ENCODE measurements at regions not wholly inside any gene's neighbourhood (a gene's known extent, or its start where the extent isn't known, plus 50 kb on each side); places are given as distances from the start of the nearest gene placed in this dataset.

- no peaks in the 10 kb centered on the region for H3K79me2 ChIP-seq (replicated peaks; ENCODE audit: insufficient read depth)
- Mint-ChIP-seq H3K36me3 (ENCODE audit: low read depth) (no peaks in the 10 kb centered on the region), H3K27me3 (ENCODE audit: insufficient read depth, low read depth, poor library complexity) (peaks cover 3% of the 10 kb centered on the region), H3K4me3 (no peak overlapping the region), H3K4me1 (peaks cover 5% of the 10 kb centered on the region; the same call in 1 of the 3 replicates), H3K9me3 (no peaks in the 10 kb centered on the region), H3K27ac (no peak overlapping the region)
- no peak for DNase-seq (ENCODE audit: low spot score)
- no peaks in the 10 kb centered on the region for H3K36me3 ChIP-seq (ENCODE audit: insufficient read depth)
- TF ChIP-seq EZH2 (IDR thresholded peaks at IDR 0.05; ENCODE audit: low read depth, unreplicated experiment) (no peak), NANOG (IDR thresholded peaks at IDR 0.05; ENCODE audit: borderline replicate concordance) (no peak), STAT1 (IDR thresholded peaks at IDR 0.05; ENCODE audit: unreplicated experiment) (no peak), EZH2phosphoT487 (IDR thresholded peaks at IDR 0.05; ENCODE audit: unreplicated experiment) (no peak), ETS1 (IDR thresholded peaks at IDR 0.05) (no peak), ZNF462 (CRISPR knock-in tag; IDR thresholded peaks at IDR 0.05) (no peak), CTCF (conservative IDR thresholded peaks at IDR 0.05; ENCODE audit: low read depth in 2 of 2) (no peak), ZNF114 (CRISPR knock-in tag; IDR thresholded peaks at IDR 0.05) (no peak), JUNB (IDR thresholded peaks at IDR 0.05; ENCODE audit: unreplicated experiment) (no peak), ZNF331 (CRISPR knock-in tag; IDR thresholded peaks at IDR 0.05; ENCODE audit: low read depth) (no peak), POLR2AphosphoS5 (IDR thresholded peaks at IDR 0.05; ENCODE audit: low read depth) (no peak), REST (IDR thresholded peaks at IDR 0.05; ENCODE audit: unreplicated experiment) (no peak), CREB1 (CRISPR knock-in tag; IDR thresholded peaks at IDR 0.05; ENCODE audit: low read depth) (no peak)
- H3F3A ChIP-seq (replicated peaks; ENCODE audit: low read depth): no peaks in the 10 kb centered on the region
- H4K20me1 ChIP-seq (replicated peaks; ENCODE audit: insufficient read depth): no peaks in the 10 kb centered on the region
- H3K4me2 ChIP-seq: no peak overlapping the region
- no peak overlapping the region for H3K4me3 ChIP-seq
- no peaks in the 10 kb centered on the region for H3K4me1 ChIP-seq (ENCODE audit: insufficient read depth)
- 0 out of 2 replicates have a peak, but pooled peaks cover 8% of the 10 kb centered on the region for H3K9me2 ChIP-seq (ENCODE audit: insufficient read depth)
- no peak overlapping the region for H2AFZ ChIP-seq
- H3K27ac ChIP-seq (ENCODE audit: low read depth): no peak overlapping the region
- no peak for ATAC-seq
- no peaks in the 10 kb centered on the region for H3K27me3 ChIP-seq (ENCODE audit: insufficient read depth)
These were observed 370.5 kb downstream of the JRKL start for GRCh38 chr11:96760306-96760705.

Data from GM23338 (cell line).